Neural progenitor cell (in vitro differentiated cells): ENCODE measurements at regions not wholly inside any gene's neighbourhood (a gene's known extent, or its start where the extent isn't known, plus 50 kb on each side); places are given as distances from the start of the nearest gene placed in this dataset.

Source experiments
- DNase-seq: peaks from one replicate; pipeline ENCODE4 v3.0.0-alpha.2; 2016; ENCODE audit warnings: low spot score
- H2AFZ ChIP-seq: fragments of 200-600 bp; sonication (generic); replicated peaks from 2 replicates; pipeline ENCODE4 v1.6.1; 2016; ENCODE audit warnings: antibody characterized with exemption
- H3F3A ChIP-seq: fragments of 200-600 bp; sonication (generic); 2 replicates; pipeline ENCODE4 v1.6.1; 2016; ENCODE audit warnings: antibody characterized with exemption, low read depth
- H3K27ac ChIP-seq: fragments of 200-600 bp; sonication (generic); 2 replicates; pipeline ENCODE4 v1.5.1; 2016; ENCODE audit warnings: mild to moderate bottlenecking
- H3K27me3 ChIP-seq: fragments of 200-600 bp; sonication (generic); 2 replicates; pipeline ENCODE4 v1.6.1; 2016; ENCODE audit warnings: mild to moderate bottlenecking, moderate library complexity
- H3K36me3 ChIP-seq: fragments of 200-600 bp; sonication (generic); 2 replicates; pipeline ENCODE4 v1.5.1; 2016
- H3K4me1 ChIP-seq: fragments of 200-600 bp; sonication (generic); 2 replicates; pipeline ENCODE4 v1.6.1; 2016; ENCODE audit warnings: mixed run types
- H3K4me2 ChIP-seq: fragments of 200-600 bp; sonication (generic); 2 replicates; pipeline ENCODE4 v1.6.1; 2016
- H3K4me3 ChIP-seq: fragments of 200-600 bp; sonication (generic); 2 replicates; pipeline ENCODE4 v1.5.1; 2016
- H3K79me2 ChIP-seq: fragments of 200-600 bp; sonication (generic); 2 replicates; pipeline ENCODE4 v1.6.1; 2016; ENCODE audit warnings: low read depth
- H3K9ac ChIP-seq: fragments of 200-600 bp; sonication (generic); 2 replicates; pipeline ENCODE4 v1.6.1; 2016
- H3K9me3 ChIP-seq: fragments of 200-600 bp; sonication (generic); 2 replicates; pipeline ENCODE4 v1.5.1; 2016; ENCODE audit warnings: low read depth
- H4K20me1 ChIP-seq: fragments of 200-600 bp; sonication (generic); 2 replicates; pipeline ENCODE4 v1.6.1; 2016; ENCODE audit warnings: low read depth
- H3K27ac Mint-ChIP-seq: 3 replicates; pipeline ENCODE4 v1.8.0; 2021; ENCODE audit warnings: mixed read lengths
- H3K27me3 Mint-ChIP-seq: 2 replicates; pipeline ENCODE4 v1.8.0; 2022; ENCODE audit warnings: low read depth, mild to moderate bottlenecking, inconsistent platforms, moderate library complexity, mixed read lengths; ENCODE audit not compliant: insufficient read depth
- H3K36me3 Mint-ChIP-seq: 3 replicates; pipeline ENCODE4 v1.8.0; 2021; ENCODE audit warnings: mixed read lengths
- H3K4me1 Mint-ChIP-seq: 3 replicates; pipeline ENCODE4 v1.8.0; 2021; ENCODE audit warnings: mixed read lengths
- H3K4me3 Mint-ChIP-seq: 3 replicates; pipeline ENCODE4 v1.8.0; 2021; ENCODE audit warnings: mild to moderate bottlenecking, moderate library complexity, mixed read lengths
- H3K9me3 Mint-ChIP-seq: 3 replicates; pipeline ENCODE4 v1.8.0; 2020; ENCODE audit warnings: mixed read lengths
- EZH2 ChIP-seq: fragments of 200-600 bp; sonication (generic); IDR thresholded peaks from 2 replicates; pipeline ENCODE4 v1.6.1; 2017; ENCODE audit warnings: antibody characterized with exemption, mild to moderate bottlenecking, moderate library complexity
- EZH2phosphoT487 ChIP-seq: fragments of 200-600 bp; sonication (generic); IDR thresholded peaks from 2 replicates; pipeline ENCODE4 v1.6.1; 2017; ENCODE audit warnings: antibody characterized with exemption
- TF ChIP-seq, protein P1 (sequence below): fragments of 200-600 bp; sonication (generic); IDR thresholded peaks from 2 replicates; pipeline ENCODE4 v1.5.1; 2017; ENCODE audit warnings: antibody characterized with exemption, mild to moderate bottlenecking

DNA sequence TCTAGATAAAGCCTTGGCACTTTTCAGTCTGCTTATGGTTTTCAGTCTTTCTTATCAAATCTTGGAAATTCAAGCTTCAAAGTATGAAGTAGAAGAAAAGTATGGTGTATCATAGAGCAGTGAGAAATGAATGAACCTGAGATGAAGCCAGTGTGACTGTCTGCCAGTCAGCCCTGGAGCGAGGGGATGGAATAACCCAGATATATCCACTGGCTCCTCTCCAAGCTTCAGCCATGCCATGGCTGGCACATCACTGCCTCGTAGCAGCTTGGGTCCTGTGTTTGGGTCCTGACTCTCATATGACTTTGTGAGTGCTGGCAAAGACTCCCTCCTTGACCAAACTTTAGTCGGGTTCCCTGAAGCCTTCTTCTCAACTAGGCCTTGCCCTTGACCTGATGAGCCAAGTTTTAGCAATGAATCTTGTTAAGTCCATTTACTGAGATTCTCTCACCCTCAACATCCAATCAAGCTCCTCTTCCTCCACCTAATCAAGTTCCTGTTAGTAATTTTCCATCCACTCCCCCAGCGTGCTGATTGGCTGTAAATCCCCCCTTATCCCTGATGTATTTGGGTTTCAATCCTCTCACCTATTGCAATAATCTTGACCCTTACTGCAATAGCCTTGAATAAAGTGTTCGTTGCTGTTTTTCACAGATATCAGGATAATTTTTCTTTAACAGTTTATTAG, 62.5 kb upstream of the PRDX6 start:
- Histone ChIP-seq H3K27ac (no peak overlapping the region), H3K79me2 (no peaks in the 10 kb centered on the region), H3K9me3 (no peaks in the 10 kb centered on the region), H3K4me2 (no peak overlapping the region), H2AFZ (no peak overlapping the region), H3K36me3 (no peaks in the 10 kb centered on the region), H4K20me1 (no peaks in the 10 kb centered on the region), H3F3A (no peaks in the 10 kb centered on the region), H3K4me1 (no peaks in the 10 kb centered on the region), H3K4me3 (no peak overlapping the region), H3K9ac (no peak overlapping the region), H3K27me3 (no peaks in the 10 kb centered on the region)
- Mint-ChIP-seq H3K27me3 (no peaks in the 10 kb centered on the region), H3K27ac (no peak overlapping the region), H3K36me3 (no peaks in the 10 kb centered on the region), H3K4me1 (peaks cover 4% of the 10 kb centered on the region), H3K4me3 (no peak overlapping the region), H3K9me3 (no peaks in the 10 kb centered on the region)
- no peak for TF ChIP-seq EZH2
- TF ChIP-seq, protein P1, sequence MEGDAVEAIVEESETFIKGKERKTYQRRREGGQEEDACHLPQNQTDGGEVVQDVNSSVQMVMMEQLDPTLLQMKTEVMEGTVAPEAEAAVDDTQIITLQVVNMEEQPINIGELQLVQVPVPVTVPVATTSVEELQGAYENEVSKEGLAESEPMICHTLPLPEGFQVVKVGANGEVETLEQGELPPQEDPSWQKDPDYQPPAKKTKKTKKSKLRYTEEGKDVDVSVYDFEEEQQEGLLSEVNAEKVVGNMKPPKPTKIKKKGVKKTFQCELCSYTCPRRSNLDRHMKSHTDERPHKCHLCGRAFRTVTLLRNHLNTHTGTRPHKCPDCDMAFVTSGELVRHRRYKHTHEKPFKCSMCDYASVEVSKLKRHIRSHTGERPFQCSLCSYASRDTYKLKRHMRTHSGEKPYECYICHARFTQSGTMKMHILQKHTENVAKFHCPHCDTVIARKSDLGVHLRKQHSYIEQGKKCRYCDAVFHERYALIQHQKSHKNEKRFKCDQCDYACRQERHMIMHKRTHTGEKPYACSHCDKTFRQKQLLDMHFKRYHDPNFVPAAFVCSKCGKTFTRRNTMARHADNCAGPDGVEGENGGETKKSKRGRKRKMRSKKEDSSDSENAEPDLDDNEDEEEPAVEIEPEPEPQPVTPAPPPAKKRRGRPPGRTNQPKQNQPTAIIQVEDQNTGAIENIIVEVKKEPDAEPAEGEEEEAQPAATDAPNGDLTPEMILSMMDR = no peak
- no peak for TF ChIP-seq EZH2phosphoT487
- DNase-seq = no peak

DNA sequence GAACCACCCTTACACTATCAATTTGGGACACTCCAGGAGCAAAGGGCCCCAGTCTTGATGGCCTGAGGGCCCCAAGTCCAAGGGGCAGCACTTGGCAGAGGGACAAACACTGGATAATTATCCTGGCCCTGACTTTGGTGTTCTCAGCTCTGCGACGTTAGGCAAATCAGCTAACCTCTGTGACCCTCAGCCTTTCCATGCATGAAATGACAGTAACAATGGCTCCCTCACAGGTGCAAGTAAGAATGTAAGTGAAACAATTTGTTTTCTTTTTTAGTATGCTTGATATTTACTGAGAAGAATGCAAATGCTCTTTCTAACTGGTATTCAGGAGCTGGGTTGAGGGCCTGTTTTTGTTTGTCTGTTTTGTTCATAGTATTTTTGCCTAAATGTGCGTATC, 61.6 kb upstream of the PRDX6 start:
- Mint-ChIP-seq H3K9me3 (no peaks in the 10 kb centered on the region), H3K27me3 (no peaks in the 10 kb centered on the region), H3K36me3 (no peaks in the 10 kb centered on the region), H3K4me1 (peaks cover 7% of the 10 kb centered on the region), H3K4me3 (no peak overlapping the region), H3K27ac (no peak overlapping the region)
- H4K20me1 ChIP-seq = no peaks in the 10 kb centered on the region
- no peaks in the 10 kb centered on the region for H3K79me2 ChIP-seq
- H3K4me2 ChIP-seq = no peak overlapping the region
- no peaks in the 10 kb centered on the region for H3K4me1 ChIP-seq
- DNase-seq = no peak
- no peak overlapping the region for H3K27ac ChIP-seq
- H3K36me3 ChIP-seq = no peaks in the 10 kb centered on the region
- TF ChIP-seq, protein P1 = no peak
- TF ChIP-seq EZH2phosphoT487 (no peak), EZH2 (no peak)
- no peaks in the 10 kb centered on the region for H3K9me3 ChIP-seq
- H3F3A ChIP-seq = no peaks in the 10 kb centered on the region
- no peak overlapping the region for H2AFZ ChIP-seq
- no peaks in the 10 kb centered on the region for H3K27me3 ChIP-seq
- no peak overlapping the region for H3K9ac ChIP-seq
- no peak overlapping the region for H3K4me3 ChIP-seq

GRCh38 chr1:173415905-173416450, 61.2 kb upstream of the PRDX6 start:
- no peak overlapping the region for H3K4me2 ChIP-seq
- H3K4me3 ChIP-seq = no peak overlapping the region
- no peaks in the 10 kb centered on the region for H3K27me3 ChIP-seq
- no peak overlapping the region for H3K4me3 Mint-ChIP-seq
- no peak overlapping the region for H2AFZ ChIP-seq
- H3K36me3 ChIP-seq = no peaks in the 10 kb centered on the region
- H3K9ac ChIP-seq = no peak overlapping the region
- DNase-seq = no peak
- H3K36me3 Mint-ChIP-seq = no peaks in the 10 kb centered on the region
- no peak overlapping the region for H3K27ac Mint-ChIP-seq
- H3K4me1 ChIP-seq = no peaks in the 10 kb centered on the region
- H3K27ac ChIP-seq = no peak overlapping the region
- H3K79me2 ChIP-seq = no peaks in the 10 kb centered on the region
- no peaks in the 10 kb centered on the region for H4K20me1 ChIP-seq
- peaks cover 7% of the 10 kb centered on the region for H3K4me1 Mint-ChIP-seq
- no peaks in the 10 kb centered on the region for H3K27me3 Mint-ChIP-seq
- H3K9me3 ChIP-seq = no peaks in the 10 kb centered on the region
- H3K9me3 Mint-ChIP-seq = no peaks in the 10 kb centered on the region
- H3F3A ChIP-seq = no peaks in the 10 kb centered on the region
- TF ChIP-seq EZH2phosphoT487 (no peak), EZH2 (no peak)
- TF ChIP-seq, protein P1 = no peak
